Neural progenitor cell (in vitro differentiated cells): ENCODE measurements at regions not wholly inside any gene's neighbourhood (a gene's known extent, or its start where the extent isn't known, plus 50 kb on each side); places are given as distances from the start of the nearest gene placed in this dataset.

Source experiments
- DNase-seq: peaks from one replicate; pipeline ENCODE4 v3.0.0-alpha.2; 2016; ENCODE audit warnings: low spot score
- H2AFZ ChIP-seq: fragments of 200-600 bp; sonication (generic); replicated peaks from 2 replicates; pipeline ENCODE4 v1.6.1; 2016; ENCODE audit warnings: antibody characterized with exemption
- H3F3A ChIP-seq: fragments of 200-600 bp; sonication (generic); 2 replicates; pipeline ENCODE4 v1.6.1; 2016; ENCODE audit warnings: antibody characterized with exemption, low read depth
- H3K27ac ChIP-seq: fragments of 200-600 bp; sonication (generic); 2 replicates; pipeline ENCODE4 v1.5.1; 2016; ENCODE audit warnings: mild to moderate bottlenecking
- H3K27me3 ChIP-seq: fragments of 200-600 bp; sonication (generic); 2 replicates; pipeline ENCODE4 v1.6.1; 2016; ENCODE audit warnings: mild to moderate bottlenecking, moderate library complexity
- H3K36me3 ChIP-seq: fragments of 200-600 bp; sonication (generic); 2 replicates; pipeline ENCODE4 v1.5.1; 2016
- H3K4me1 ChIP-seq: fragments of 200-600 bp; sonication (generic); 2 replicates; pipeline ENCODE4 v1.6.1; 2016; ENCODE audit warnings: mixed run types
- H3K4me2 ChIP-seq: fragments of 200-600 bp; sonication (generic); 2 replicates; pipeline ENCODE4 v1.6.1; 2016
- H3K4me3 ChIP-seq: fragments of 200-600 bp; sonication (generic); 2 replicates; pipeline ENCODE4 v1.5.1; 2016
- H3K79me2 ChIP-seq: fragments of 200-600 bp; sonication (generic); 2 replicates; pipeline ENCODE4 v1.6.1; 2016; ENCODE audit warnings: low read depth
- H3K9ac ChIP-seq: fragments of 200-600 bp; sonication (generic); 2 replicates; pipeline ENCODE4 v1.6.1; 2016
- H3K9me3 ChIP-seq: fragments of 200-600 bp; sonication (generic); 2 replicates; pipeline ENCODE4 v1.5.1; 2016; ENCODE audit warnings: low read depth
- H4K20me1 ChIP-seq: fragments of 200-600 bp; sonication (generic); 2 replicates; pipeline ENCODE4 v1.6.1; 2016; ENCODE audit warnings: low read depth
- H3K27ac Mint-ChIP-seq: 3 replicates; pipeline ENCODE4 v1.8.0; 2021; ENCODE audit warnings: mixed read lengths
- H3K27me3 Mint-ChIP-seq: 2 replicates; pipeline ENCODE4 v1.8.0; 2022; ENCODE audit warnings: low read depth, mild to moderate bottlenecking, inconsistent platforms, moderate library complexity, mixed read lengths; ENCODE audit not compliant: insufficient read depth
- H3K36me3 Mint-ChIP-seq: 3 replicates; pipeline ENCODE4 v1.8.0; 2021; ENCODE audit warnings: mixed read lengths
- H3K4me1 Mint-ChIP-seq: 3 replicates; pipeline ENCODE4 v1.8.0; 2021; ENCODE audit warnings: mixed read lengths
- H3K4me3 Mint-ChIP-seq: 3 replicates; pipeline ENCODE4 v1.8.0; 2021; ENCODE audit warnings: mild to moderate bottlenecking, moderate library complexity, mixed read lengths
- H3K9me3 Mint-ChIP-seq: 3 replicates; pipeline ENCODE4 v1.8.0; 2020; ENCODE audit warnings: mixed read lengths
- CTCF ChIP-seq: fragments of 200-600 bp; sonication (generic); IDR thresholded peaks from 2 replicates; pipeline ENCODE4 v1.5.1; 2017; ENCODE audit warnings: antibody characterized with exemption, mild to moderate bottlenecking
- EZH2 ChIP-seq: fragments of 200-600 bp; sonication (generic); IDR thresholded peaks from 2 replicates; pipeline ENCODE4 v1.6.1; 2017; ENCODE audit warnings: antibody characterized with exemption, mild to moderate bottlenecking, moderate library complexity
- EZH2phosphoT487 ChIP-seq: fragments of 200-600 bp; sonication (generic); IDR thresholded peaks from 2 replicates; pipeline ENCODE4 v1.6.1; 2017; ENCODE audit warnings: antibody characterized with exemption

GRCh38 chr4:175511861-175512260 lies 300.2 kb downstream of the GPM6A start:
- Histone ChIP-seq H3K4me3 (no peak overlapping the region), H3K27ac (no peak overlapping the region), H3K4me1 (no peaks in the 10 kb centered on the region), H2AFZ (no peak overlapping the region), H3K79me2 (no peaks in the 10 kb centered on the region), H3K4me2 (no peak overlapping the region), H3K36me3 (no peaks in the 10 kb centered on the region), H4K20me1 (no peaks in the 10 kb centered on the region), H3K27me3 (no peaks in the 10 kb centered on the region), H3F3A (no peaks in the 10 kb centered on the region), H3K9me3 (no peaks in the 10 kb centered on the region), H3K9ac (no peak overlapping the region)
- DNase-seq: no peak
- H3K4me3 Mint-ChIP-seq: no peak overlapping the region
- peaks cover 4% of the 10 kb centered on the region for H3K27me3 Mint-ChIP-seq
- H3K27ac Mint-ChIP-seq: no peak overlapping the region
- H3K4me1 Mint-ChIP-seq: peaks cover 2% of the 10 kb centered on the region
- TF ChIP-seq EZH2phosphoT487: no peak
- no peak for TF ChIP-seq CTCF
- TF ChIP-seq EZH2: no peak
- no peaks in the 10 kb centered on the region for H3K36me3 Mint-ChIP-seq
- peaks cover 4% of the 10 kb centered on the region for H3K9me3 Mint-ChIP-seq

- peaks cover 2% of the 10 kb centered on the region for H3K4me1 Mint-ChIP-seq
- Histone ChIP-seq H4K20me1 (no peaks in the 10 kb centered on the region), H3K4me3 (no peak overlapping the region), H3K36me3 (no peaks in the 10 kb centered on the region), H3F3A (no peaks in the 10 kb centered on the region), H3K4me2 (no peak overlapping the region), H3K27ac (no peak overlapping the region), H3K27me3 (no peaks in the 10 kb centered on the region), H3K9me3 (no peaks in the 10 kb centered on the region), H3K79me2 (no peaks in the 10 kb centered on the region), H2AFZ (no peak overlapping the region), H3K4me1 (no peaks in the 10 kb centered on the region), H3K9ac (no peak overlapping the region)
- no peak overlapping the region for H3K4me3 Mint-ChIP-seq
- DNase-seq: no peak
- no peaks in the 10 kb centered on the region for H3K27me3 Mint-ChIP-seq
- no peaks in the 10 kb centered on the region for H3K36me3 Mint-ChIP-seq
- TF ChIP-seq EZH2phosphoT487: no peak
- no peak overlapping the region for H3K27ac Mint-ChIP-seq
- no peaks in the 10 kb centered on the region for H3K9me3 Mint-ChIP-seq
Measured at GRCh38 chr4:175514174-175514573, 297.9 kb downstream of the GPM6A start.

- Mint-ChIP-seq H3K27ac (no peak overlapping the region), H3K27me3 (no peaks in the 10 kb centered on the region), H3K36me3 (no peaks in the 10 kb centered on the region), H3K9me3 (peaks cover 6% of the 10 kb centered on the region), H3K4me3 (no peak overlapping the region), H3K4me1 (no peaks in the 10 kb centered on the region)
- Histone ChIP-seq H3F3A (no peaks in the 10 kb centered on the region), H3K4me3 (no peak overlapping the region), H3K4me2 (no peak overlapping the region), H2AFZ (no peak overlapping the region), H3K79me2 (no peaks in the 10 kb centered on the region), H4K20me1 (no peaks in the 10 kb centered on the region), H3K9ac (no peak overlapping the region), H3K27me3 (no peaks in the 10 kb centered on the region), H3K4me1 (no peaks in the 10 kb centered on the region), H3K36me3 (no peaks in the 10 kb centered on the region), H3K27ac (no peak overlapping the region), H3K9me3 (no peaks in the 10 kb centered on the region)
- TF ChIP-seq CTCF (no peak), EZH2 (no peak), EZH2phosphoT487 (no peak)
- DNase-seq: no peak
Measured at GRCh38 chr4:175530655-175531054, 281.4 kb downstream of the GPM6A start.

GRCh38 chr4:175531405-175532091 lies 280.5 kb downstream of the GPM6A start:
- DNase-seq: no peak
- TF ChIP-seq CTCF (no peak), EZH2 (no peak), EZH2phosphoT487 (no peak)
- no peaks in the 10 kb centered on the region for H3K36me3 Mint-ChIP-seq
- Histone ChIP-seq H2AFZ (no peak overlapping the region), H4K20me1 (no peaks in the 10 kb centered on the region), H3K36me3 (no peaks in the 10 kb centered on the region), H3K4me3 (no peak overlapping the region), H3F3A (no peaks in the 10 kb centered on the region), H3K9me3 (no peaks in the 10 kb centered on the region), H3K9ac (no peak overlapping the region), H3K4me2 (no peak overlapping the region), H3K79me2 (no peaks in the 10 kb centered on the region), H3K4me1 (no peaks in the 10 kb centered on the region), H3K27ac (no peak overlapping the region), H3K27me3 (no peaks in the 10 kb centered on the region)
- no peak overlapping the region for H3K4me3 Mint-ChIP-seq
- H3K4me1 Mint-ChIP-seq: no peaks in the 10 kb centered on the region
- no peaks in the 10 kb centered on the region for H3K27me3 Mint-ChIP-seq
- peaks cover 6% of the 10 kb centered on the region for H3K9me3 Mint-ChIP-seq
- no peak overlapping the region for H3K27ac Mint-ChIP-seq
